Posterior cingulate gyrus (tissue), 11 donors: ENCODE measurements at regions not wholly inside any gene's neighbourhood (a gene's known extent, or its start where the extent isn't known, plus 50 kb on each side); places are given as distances from the start of the nearest gene placed in this dataset.

Source experiments
- DNase-seq, 10 donors: peaks; one replicate each; pipeline versions ENCODE4 v3.0.0 to v3.0.0-alpha.2; 2020 to 2021; ENCODE audit warnings: mixed read lengths in 3 of 10
- intact Hi-C: fragments of 100-400 bp; cut with DNase I; formaldehyde crosslinking; loops from one replicate; pipeline ENCODE4 v1.15.1; 2023

DNA sequence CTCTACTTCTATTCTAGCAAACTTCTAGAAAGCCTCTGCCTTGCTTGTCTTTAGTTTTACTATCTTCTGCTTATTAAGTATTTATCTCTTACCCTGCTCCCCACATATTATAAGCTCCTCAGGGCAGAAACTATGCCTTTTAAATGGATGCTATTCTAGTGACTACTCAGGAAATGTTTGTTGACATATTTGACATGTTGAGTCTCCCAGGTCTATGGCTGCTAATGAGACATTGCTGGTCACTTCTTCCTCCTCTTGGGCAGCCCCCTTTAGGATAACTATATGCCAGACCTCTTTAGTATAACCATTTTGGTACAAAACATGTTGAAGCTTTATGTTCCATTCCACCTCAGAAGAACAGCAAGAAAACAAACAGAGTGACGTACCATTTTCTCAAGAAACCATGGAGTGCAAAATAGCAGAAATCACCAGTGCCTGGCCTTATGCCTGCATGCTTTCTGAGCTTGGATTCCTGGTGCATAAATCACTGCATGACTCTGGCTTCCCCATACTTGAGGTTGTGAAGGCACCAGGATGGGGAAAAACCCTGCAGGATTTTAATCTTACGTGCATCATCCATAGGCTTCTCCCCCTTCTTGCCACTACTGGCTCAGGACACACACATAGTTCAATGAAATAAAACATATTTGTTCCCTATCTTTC, 202.6 kb downstream of the TMX1 start:
- intact Hi-C loops: no loop called here
- no peak for DNase-seq

DNA sequence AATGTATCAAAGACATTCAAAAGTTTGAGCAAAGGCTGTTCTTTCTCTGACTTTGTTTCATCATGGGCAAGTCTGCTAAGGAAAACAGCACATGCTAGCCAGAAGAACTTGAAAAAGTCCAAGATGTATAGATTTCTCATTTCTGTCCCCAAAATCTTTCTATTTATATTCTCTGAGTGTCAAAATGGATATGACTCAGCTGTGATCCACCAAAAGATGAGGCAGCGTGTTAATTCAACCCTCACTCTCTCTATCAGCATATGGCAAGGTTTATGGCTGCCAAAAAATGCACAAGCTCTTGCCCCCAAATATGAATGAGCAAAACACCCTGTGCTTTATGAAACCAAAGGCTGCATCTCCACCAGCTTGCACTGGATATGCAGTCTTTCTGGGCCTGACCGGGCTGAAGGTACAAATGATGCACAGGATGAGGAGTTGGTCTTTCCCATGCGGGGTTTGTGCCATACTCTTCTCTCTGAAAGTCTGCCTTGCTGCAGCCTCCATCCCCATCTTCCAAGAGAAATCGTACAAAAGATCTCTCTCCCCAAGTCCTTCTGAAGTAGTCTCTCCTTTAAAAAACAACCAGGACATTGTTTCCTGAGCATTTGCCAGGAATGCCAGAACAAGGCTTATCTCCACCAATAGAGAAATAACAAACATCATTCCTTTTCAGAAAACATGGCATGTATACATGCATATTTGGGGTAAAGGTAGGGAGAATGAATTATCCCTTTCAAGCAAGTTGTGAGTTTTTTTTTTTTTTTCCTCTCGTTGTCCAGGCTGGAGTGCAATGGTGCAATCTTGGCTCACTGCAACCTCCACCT, 203.4 kb downstream of the TMX1 start:
- intact Hi-C loops: no loop called here
- peak in 2 of 10 donors; percentile 25 to 71 for DNase-seq

DNA sequence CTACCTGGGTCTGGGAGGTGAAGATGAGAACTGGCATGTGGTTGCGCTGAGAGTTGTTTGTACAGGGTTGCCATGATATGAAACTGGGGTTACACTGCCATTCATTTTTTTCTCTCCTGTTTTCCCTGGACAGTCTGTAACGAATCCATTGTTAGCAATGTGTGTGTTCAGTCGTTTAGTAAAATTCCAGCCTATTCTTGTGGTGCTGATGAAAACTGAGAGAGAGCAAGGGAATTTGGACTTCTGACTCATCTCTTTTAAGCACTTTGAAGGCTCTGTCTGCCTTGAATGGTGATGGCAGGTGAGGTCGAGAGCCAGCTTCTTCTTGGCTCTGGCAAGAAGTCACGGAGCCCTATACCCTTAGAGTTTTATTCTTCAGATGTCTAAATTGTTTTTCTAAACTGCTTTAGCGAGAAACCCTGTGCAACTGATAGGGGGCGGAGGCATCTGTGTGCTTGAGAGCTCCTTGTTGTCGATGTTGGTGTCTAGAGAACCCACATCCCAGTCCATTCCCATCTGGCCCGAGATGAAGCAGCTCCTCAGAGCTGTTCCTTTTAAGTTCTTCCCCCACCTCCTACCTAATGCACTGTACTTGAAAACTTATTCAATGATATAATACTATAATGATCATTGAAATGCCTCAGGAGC, 204.4 kb downstream of the TMX1 start:
- intact Hi-C loops: no loop called here
- DNase-seq: peak in 5 of 10 donors; percentile 25 to 86 (median 65)

DNA sequence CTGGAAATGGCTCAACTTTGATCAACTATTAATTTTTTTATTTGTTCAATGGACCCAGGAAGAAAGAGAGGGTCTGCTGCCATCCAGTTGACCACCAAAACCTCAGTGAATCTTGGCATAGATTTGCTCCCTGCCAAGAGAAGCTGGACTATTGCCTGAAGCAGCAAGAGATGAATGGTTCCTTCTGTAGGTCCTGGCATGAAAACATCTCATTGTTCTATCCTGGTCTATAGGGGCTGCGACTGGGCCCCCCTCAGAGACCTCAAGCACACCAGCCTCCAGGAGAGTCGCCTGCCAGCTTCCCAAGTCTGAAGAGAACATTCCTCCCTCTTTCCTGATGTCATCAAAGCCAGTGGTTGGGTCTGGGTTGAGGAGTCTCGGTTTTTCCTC, 204.9 kb downstream of the TMX1 start:
- intact Hi-C loops: no loop called here
- no peak for DNase-seq

DNA sequence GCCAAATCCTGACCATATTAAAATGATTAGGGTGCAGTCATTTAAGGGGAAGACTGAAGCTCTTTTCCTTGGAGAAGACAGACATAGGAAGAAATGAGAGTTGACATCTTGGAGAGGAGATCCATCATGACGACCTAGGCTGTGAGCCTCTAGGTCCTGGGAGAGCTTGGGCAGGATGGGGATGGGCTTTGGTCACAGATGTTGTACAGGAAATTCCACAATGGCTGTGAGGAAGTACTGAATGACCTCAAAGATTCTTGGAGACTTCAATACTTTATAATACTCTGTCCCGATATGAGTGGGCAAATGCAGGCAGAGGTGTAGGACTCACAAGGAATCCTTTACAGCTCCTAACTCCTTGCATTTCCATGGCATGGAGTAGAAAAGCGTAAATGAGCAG, 204.9 kb upstream of the FRMD6 start:
- intact Hi-C loops: no loop called here
- DNase-seq: no peak

DNA sequence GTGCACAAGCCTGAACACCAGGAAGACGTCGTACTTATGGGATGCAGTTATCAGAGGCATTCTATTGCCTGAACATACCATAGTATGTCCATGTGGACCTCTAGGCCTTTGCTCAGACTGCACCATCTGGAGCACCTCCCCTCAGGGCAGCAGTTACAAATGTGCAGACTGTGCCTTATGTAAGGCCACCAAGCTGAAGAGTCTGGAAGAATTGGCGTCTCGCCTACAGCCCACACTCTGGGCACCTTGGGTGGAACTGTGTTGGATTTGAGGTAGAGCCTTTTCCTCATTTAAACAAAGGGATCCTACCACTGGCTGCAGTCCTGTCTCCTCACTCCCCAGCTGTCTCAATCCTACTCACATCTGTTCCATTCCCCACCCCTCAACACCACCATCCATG, 204.3 kb upstream of the FRMD6 start:
- intact Hi-C loops: no loop called here

DNA sequence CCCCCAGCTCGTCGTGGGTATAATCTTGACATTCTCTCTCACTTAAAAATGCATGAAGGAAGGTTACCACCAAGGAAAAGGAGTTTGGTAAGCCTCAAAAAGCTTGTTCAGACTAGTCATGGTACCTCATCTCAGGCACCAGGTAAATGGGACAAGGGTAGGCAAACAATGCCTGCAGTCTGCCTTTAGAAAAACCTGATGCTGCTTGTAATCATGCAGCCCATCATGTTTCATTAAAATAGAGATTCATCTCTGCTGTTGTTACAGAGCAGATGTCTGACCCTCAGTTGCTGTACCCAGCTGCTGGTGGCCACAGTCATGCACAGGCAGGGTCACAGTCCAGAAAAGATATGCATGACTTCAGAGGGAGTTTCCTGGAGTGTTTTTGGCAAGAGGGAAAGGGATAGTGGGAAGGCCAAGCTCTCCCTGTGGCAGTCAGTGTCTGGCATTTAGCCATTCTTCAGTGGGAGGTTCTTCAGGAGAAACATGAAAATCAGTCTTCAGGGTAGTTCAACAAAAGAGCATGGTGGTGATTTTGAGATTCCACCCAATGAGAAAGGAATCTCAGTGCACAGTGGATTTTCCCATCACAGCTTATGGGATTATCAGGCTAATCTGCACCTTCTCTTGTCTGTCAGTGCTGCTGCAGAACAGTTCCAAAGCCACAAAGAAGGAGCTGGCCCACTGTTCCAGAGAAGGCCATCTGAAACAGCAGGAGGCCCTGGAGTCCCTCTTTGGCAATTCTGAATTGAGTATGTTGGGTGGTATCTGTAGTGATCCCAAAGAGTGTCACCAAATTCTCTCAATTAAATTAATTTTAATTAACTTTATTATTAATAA, 202.7 kb upstream of the FRMD6 start:
- no peak for DNase-seq
- intact Hi-C loops: no loop called here

More for the DNA sequence above, 204.3 kb upstream of the FRMD6 start:
- peak in 5 of 10 donors; percentile 15 to 86 (median 39) for DNase-seq

DNA sequence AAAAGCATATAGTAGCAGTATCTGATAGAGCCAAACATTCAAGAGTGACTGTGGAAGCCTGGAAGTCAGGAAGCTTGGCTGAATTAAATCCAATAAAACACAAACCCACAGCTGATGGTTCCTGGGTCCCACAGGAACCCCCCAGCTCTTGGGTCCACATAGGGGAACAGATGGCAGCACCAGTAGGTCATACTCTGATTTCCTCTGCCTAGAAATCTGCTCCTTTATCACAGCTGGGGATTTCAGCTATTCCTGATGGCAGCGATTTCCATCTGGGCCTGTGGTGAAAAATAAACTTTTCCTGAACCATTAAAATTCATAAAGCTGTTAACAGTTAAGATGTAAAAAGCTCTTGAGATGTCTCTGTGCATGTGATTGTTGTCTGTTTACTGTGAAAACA, 202.0 kb upstream of the FRMD6 start:
- DNase-seq: no peak
- intact Hi-C loops: no loop called here

DNA sequence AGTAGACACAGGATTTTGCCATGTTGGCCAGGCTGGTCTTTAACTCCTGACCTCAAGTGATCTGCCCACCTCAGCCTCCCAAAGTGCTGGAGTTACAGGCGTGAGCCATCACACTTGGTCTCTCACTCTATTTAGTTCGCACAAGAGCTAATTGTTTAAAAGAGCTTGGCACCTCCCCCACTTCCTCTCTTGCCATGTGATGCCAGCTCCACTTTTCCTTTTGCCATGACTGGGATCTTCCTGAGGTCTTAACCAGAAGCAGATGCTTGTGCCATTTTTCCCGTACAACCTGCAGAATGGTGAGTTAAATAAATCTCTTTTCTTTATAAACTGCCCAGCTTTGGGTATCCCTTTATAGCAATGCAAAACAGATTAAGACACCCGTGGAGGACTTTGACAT, 200.1 kb upstream of the FRMD6 start:
- intact Hi-C loops: no loop called here
- no peak for DNase-seq

DNA sequence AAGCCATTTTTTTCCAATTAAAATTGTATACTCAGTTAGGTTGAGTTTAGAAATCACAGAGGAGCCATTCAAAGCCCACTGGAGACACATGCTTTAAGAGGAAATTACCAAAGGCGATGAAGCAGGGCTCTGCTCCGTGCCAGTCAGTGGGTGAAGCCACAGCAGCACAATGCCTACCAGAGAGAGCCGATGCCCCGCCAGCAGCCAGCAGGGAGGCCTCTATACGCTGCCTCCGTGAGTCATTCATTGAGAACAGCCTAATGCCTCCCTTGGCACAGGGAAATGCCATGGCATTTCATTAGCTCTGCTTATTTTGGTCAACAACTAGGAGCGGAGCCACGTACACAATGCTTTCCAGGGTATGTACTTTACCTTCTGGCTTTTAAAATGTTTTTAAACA, 197.8 kb upstream of the FRMD6 start:
- DNase-seq: peak in 9 of 10 donors; percentile 29 to 94 (median 53)

DNA sequence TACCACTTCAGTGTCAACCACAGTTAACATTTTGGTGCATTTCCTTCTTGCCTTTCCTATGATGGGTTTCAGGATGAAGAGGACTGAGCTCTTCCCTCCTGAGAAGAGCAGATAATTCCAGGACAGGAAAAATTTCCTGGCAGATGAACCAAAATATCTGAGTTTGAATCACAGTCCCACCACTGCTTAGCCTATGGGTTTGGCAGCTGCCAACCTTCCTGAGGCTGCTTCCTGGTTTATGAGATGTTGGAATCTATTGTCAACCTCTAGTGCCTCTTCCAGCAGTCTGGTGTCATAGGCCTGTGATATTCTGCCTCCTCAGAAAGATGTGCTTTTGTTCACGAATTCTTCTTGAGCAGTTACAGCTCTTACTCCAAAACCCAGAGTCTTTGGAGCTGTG, 197.4 kb upstream of the FRMD6 start:
- intact Hi-C loops: no loop called here
- no peak for DNase-seq

More for the DNA sequence above, 197.8 kb upstream of the FRMD6 start:
- intact Hi-C loops: no loop called here

DNA sequence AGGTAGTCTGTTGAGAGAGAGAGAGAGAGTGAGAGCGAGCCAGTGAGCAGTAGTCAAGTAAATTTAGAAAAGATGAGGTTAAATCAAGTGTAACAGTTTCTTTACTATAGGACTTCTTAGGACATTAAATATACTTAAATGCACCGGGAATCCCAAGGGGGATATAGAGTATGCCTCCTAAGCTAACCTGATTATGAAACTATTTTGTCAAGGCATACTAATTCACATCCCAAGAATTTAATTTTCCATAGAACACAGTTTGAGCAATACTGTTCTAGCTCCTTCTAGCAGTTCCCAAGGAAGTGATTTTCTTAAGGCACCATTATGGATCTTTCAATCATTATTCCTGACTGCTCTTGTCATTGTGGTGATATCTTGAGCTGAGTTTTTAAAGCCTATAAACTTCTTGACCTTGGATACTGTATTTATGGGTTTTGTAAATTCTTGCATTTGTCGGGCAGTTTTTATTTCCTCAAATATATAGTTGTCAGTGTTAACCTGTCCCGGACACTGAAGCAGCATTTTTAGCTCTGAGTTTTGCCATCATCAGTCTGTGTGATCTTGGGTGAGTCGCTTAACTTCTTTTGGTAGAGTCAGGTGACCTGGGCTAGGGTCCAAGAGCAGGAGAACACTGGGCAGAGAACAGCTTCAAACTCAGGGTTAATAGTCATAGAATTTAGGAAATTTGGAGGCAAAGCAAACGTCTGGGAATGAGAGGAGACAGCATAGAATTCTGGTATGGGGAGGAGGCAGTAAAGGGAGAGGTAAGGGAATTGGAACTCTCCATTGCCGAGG, 196.5 kb upstream of the FRMD6 start:
- intact Hi-C loops: no loop called here
- no peak for DNase-seq

DNA sequence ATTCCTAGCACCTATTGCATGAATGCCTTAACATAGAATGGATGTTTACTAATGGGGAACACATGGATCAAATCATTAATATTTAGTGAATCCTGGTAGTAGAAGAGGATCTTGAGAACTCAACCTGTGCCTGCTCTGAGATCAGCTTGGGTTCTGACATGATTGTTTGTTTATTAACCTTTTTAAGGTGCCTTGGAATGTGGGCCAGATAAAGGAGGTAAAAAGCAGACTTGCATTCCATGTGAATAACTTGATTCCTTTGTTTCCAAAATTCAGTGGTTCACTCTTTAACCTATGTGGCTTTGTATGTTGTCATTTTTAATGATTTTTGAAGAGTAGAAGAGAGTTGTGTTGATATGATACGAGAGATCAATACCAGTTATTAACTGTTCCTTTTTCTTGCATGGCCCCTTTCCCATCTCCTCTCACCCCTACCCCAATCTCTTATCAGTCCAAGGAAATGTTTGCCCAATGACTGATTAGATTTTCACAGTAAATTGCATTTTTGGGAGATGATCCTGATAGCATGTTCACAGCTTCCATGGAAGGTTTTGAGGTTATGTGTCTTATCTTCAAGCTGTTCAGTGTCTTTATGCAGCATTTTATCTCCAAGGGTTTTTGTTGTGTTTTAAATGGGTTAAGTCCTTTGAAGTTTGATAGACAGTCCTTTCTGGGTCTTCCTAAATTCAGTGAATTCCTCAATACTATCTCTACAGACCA, 193.7 kb upstream of the FRMD6 start:
- DNase-seq: no peak
- intact Hi-C loops: no loop called here

DNA sequence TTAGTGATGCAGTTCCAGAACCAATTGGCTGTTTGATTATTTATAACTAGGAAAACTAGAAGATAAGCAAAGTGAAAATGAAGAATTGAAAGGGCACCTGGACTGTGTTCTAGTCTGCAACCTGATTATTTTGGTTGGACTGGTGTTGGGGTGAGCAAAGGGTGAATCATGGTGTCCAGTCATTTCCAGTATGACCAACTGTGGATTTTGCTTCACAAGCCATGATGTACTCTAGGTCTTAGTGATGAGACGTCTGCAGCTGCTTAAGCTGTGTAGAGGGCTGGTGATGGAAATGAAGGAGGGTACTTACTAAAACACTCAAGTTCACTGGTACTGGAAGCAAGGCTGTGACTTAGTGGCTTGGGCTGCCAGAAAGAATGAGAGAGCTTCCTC, 193.2 kb upstream of the FRMD6 start:
- intact Hi-C loops: no loop called here
- DNase-seq: no peak

DNA sequence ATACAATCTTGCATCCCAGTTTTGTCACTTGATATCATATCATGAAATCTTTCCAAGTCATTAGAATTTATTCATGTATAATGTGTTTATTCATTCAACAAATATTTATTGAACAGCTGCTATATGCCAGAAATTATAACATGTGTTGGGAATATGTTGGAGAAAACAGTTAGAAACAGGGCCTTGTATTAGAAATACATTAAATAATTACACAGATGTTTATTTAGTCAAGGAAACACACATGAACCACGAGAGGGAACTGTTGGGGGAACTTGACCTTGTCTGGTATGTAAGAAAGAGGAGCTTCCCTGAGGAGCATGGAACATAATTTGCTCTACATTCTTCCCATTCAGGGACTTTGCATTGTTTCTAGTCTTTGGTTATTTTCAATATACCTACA, 191.7 kb upstream of the FRMD6 start:
- intact Hi-C loops: no loop called here
- no peak for DNase-seq

DNA sequence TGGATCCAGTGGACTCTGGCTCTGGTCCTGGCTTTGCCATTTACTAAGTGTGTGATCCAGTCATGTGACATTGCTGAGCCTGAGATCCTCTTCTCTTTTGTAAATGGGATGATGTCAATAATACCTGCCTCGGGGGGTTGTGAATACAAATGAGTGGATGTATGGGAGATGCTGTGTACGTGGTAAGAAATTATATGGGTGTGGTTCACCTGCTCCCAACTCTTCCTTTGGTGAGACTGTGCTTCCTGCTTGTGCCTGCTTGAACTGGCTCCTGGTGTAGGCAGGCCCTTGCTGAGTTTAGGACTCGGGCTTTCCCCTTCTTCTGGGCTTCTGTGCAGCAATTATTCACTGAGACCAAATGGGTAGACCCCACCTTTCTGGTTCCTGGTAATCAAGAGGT, 189.5 kb upstream of the FRMD6 start:
- intact Hi-C loops: no loop called here
- DNase-seq: no peak

DNA sequence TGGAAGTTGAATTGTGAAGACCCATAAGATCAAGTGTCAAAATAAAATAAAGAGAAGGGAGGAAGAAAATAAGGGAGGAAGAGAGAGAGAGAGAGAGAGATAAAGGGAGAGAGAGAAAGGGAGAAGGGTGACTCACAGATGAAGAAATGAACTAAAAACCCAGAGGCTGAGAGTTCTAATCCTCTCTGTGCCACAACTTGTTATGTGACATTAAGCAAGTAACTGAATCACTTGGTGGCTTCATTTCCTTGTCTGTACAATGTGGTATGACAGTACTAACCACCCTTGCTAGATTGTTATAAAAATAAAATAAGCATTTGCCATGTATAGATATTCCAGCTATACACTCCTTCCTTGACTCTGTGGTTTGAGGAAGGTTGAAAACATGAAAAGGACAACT, 189.0 kb upstream of the FRMD6 start:
- intact Hi-C loops: no loop called here

DNA sequence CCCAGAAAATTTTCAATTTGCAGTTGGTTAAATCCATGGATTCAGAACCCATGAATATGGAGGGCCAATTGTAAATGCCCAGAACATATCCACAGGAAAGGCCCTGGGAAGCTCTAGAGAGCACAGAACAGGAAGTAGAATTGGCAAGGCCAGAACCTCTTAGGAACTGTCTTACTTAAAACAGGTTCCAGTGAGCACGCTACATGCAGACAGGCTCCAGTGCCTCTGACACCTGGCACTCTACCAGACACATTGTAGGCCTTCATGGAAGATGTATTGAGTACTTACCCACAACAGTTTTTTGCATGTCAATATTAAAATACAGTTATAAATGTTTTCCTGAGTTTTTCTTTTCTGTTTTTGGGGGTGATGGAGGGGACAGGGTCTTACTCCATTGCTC, 188.2 kb upstream of the FRMD6 start:
- intact Hi-C loops: no loop called here

More for the DNA sequence above, 189.0 kb upstream of the FRMD6 start:
- no peak for DNase-seq

DNA sequence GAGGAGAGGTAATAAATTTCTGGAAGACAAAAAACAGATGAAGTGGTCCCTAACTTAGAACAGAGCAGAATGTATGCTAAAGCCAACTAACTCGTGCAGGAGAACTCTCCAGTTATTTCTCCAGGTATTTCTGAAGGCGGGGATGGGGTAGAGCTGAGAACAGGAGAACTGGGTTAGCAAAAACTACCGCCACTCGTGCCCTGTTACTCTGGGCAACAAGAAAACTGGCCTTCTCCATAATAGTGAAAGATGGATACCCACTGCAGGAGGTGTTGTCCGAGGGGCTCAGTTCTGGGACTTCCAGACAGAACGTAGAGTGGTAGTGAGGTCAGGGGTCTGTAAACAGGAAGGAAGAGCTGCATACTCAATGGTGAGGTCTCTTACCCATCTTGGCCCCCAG, 187.3 kb upstream of the FRMD6 start:
- intact Hi-C loops: no loop called here
- DNase-seq: no peak

More for the DNA sequence above, 188.2 kb upstream of the FRMD6 start:
- no peak for DNase-seq
